HG03103 (cell line): ENCODE measurements at regions not wholly inside any gene's neighbourhood (a gene's known extent, or its start where the extent isn't known, plus 50 kb on each side); places are given as distances from the start of the nearest gene placed in this dataset.

ENCODE experiments used
- ATAC-seq: cut with Tn5 transposase; IDR thresholded peaks from one replicate; pipeline ENCODE4 v1.9.1; 2021; ENCODE audit warnings: low read depth; ENCODE audit not compliant: unreplicated experiment

DNA sequence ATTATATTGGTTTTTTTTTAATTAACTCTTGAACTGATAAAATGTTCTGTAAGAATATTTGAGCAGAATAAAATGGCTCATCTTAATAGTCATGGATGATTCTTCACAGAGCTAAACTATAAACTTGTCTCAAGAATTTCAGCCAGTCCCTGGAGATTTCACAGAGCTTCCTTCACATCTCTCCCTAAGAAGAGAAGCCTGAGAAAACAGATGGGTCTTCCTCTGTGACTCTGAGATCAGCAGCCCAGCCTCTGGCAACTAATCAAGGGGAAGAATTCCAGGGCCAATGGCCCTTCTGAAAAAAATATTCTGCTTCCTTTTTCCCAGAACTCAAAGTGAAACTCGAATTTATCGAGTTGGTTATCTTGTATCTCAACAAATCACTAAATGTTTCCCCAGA lies 122.2 kb upstream of the ITGA1 start:
- no peak for ATAC-seq

DNA sequence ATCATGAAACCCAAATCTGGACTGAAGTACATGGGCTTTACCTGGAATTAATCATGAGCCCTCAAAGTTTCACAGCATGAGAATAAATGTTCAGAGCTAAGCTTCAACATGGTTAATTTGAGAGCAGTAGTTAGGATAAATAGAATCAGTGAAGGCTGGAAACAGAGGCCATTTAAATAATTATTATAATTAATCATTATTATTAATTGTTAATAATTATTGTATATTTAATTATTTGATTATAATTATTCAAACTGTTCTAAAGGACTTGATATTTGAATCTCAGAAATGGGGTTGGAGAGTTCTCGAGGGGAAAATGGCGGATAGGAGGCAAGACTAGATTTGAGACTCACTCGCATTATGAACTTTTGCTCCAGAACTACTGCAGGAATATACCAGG lies 119.6 kb upstream of the ITGA1 start:
- no peak for ATAC-seq

GRCh38 chr5:52668544-52669185 lies 119.1 kb upstream of the ITGA1 start:
- ATAC-seq, result no peak

DNA sequence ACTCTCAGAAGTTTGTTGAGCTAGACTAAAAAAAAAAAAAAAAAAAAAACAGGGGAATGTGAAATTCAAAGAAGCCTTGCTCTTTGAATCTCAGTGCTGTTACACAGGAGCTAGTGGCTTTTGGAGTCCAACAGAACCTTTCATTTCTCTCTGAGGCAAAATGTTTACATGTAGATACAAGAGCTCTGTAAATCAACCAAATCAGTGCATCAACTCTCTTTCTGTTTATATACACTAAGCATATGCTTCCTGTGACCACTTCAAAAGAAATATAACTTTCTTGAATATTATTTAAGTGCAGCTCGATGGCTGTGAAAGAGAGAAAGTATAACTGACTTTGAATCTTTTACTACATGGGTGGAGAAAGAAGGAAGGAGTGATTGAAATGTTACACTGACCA lies 115.3 kb upstream of the ITGA1 start:
- ATAC-seq, result no peak

DNA sequence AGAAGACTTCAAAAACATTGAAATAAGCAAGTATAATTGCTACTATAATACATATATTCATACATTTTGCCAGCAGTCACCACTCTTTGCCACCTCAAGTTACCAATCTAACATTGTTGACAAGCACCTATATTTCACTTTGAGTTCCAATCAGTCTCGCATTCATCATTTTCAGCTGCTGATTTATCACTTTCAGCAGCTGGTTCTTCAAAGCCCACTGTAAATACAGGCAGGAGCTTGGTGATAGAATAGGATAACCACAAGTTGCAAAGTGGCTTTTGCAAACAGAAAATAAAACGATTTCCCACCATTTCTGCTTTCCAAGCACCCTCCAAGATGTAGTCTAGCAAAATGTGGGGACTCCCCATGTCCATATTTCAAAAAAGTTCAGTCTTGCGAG lies 114.2 kb upstream of the ITGA1 start:
- no peak for ATAC-seq

- ATAC-seq, result no peak
These were observed 112.7 kb upstream of the ITGA1 start for GRCh38 chr5:52674815-52675545.

DNA sequence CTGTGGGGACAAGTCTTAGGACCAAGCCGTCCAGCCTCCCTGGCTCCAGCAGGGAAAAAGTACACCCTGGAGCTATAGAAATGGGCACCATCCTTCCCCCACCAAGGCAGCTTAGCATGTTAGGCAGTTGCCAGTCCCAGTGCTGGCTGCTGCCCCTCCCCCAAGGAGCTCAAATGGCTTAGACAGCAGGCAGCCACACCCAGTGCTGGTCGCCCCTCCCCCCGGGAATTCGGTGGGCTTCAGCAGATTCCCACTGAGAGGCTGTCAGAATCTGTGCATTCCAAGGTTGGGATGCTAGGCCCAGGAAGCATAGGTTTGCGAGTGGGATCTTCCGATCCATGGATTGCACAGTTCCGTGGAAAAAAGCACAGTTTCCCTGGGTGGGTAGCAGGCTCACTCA lies 105.2 kb upstream of the ITGA1 start:
- no peak for ATAC-seq

- no peak for ATAC-seq
These were observed 103.7 kb upstream of the ITGA1 start for GRCh38 chr5:52684051-52684450.

GRCh38 chr5:52685566-52685965 lies 102.2 kb upstream of the ITGA1 start:
- ATAC-seq, result no peak

- no peak for ATAC-seq
These were observed 101.7 kb upstream of the ITGA1 start for GRCh38 chr5:52685971-52686370.

- no peak for ATAC-seq
These were observed 97.4 kb upstream of the ITGA1 start for GRCh38 chr5:52690236-52690768.

GRCh38 chr5:52692039-52692438 lies 95.7 kb upstream of the ITGA1 start:
- no peak for ATAC-seq

DNA sequence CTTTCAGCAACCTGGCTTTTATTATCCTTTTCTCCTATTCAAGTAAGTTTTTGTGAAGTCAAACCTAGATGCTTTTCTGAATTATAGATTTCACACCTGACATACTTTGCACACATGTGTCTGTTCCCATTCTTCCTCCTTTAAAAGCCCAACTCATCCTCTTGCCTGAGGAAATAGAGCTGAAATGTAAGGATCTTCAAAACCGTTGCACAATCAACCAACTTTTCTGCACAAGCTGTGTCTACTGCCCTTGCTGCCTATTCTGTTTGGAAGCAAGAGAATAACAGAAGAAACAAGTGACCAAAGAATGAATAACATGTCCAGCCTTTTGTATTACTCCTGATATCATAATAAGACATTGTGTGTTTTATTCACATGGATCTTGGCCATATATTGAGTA lies 95.1 kb upstream of the ITGA1 start:
- ATAC-seq, result no peak

DNA sequence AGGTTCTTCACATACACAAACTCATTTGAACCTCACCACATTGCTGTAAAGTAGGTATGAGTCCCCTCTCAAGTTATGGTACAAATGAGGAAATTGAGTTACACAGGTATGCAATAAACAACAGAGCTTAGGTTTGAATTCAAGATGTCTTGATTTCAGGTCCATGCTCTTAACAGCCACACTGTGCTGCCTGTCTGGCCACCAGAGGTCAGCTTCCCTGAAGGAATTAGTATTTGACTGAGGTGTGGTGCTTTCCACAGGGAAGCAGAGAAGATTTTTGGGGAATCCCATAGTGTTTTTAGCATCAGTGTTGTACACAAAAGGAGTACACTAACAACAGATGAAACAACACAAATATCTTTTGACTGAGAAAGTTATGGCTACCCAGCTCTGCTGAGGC lies 94.4 kb upstream of the ITGA1 start:
- no peak for ATAC-seq

GRCh38 chr5:52693836-52694235 lies 93.9 kb upstream of the ITGA1 start:
- ATAC-seq, result no peak

- no peak for ATAC-seq
These were observed 93.1 kb upstream of the ITGA1 start for GRCh38 chr5:52694648-52695047.

- no peak for ATAC-seq
These were observed 84.8 kb upstream of the ITGA1 start for GRCh38 chr5:52702877-52703276.

GRCh38 chr5:52703321-52703720 lies 84.4 kb upstream of the ITGA1 start:
- no peak for ATAC-seq

DNA sequence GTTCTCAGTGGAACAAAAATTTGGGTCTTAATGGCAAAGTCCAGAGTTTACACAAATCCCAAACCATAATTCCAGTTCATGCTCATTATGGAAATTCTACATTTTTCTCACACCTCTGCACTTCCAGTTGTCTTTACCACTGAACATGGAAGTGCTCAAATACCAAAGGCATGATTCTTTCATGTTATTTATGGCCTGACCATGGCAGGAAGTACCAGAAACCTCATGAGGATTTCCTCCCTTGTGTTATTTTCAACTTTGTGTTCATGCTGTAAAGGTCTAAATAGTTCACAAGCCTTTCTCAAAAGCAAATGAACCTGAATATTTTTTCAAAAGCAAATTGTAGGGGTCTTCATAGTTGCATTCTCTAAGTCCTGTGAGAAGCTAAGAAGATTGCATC lies 82.0 kb upstream of the ITGA1 start:
- ATAC-seq, result no peak

DNA sequence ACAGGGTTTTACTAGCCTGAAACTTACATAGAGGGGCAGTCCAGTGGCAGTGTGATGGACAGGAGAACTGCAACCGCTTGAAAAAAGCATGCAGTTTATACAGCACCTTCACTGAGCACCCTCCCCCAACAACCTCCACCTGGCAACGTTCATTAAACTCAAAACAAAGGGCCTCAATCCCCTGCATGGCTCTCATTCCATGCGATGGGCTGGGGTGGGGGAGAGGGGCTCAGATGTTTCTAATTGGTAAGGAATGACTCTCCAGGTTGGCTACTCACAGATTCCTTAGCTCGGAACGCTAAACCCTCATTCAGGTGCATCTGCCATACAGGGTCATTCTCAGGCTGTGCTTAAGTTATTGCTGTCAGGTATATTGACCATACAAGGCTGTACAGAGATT lies 80.9 kb upstream of the ITGA1 start:
- ATAC-seq, result no peak

DNA sequence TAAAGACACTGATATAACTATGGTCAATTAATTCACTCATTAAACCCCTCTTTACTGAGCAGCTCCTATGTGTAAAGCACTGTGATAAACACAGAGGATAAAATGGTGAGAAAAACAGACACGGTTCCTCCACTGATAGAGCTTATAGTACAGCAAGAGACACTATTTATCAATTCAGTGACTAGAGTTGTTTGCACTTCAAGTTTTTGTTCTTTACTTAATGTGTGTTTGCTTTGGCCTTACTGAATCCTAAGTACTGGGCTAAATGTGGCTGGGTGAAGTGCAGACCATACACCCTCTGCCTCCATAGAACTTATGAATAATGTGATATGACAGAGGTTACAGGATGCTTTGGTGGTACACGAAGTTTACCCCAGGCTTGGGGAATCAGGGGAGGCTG lies 80.1 kb upstream of the ITGA1 start:
- no peak for ATAC-seq

- ATAC-seq, result no peak
These were observed 79.3 kb upstream of the ITGA1 start for GRCh38 chr5:52708463-52708862.
